ENCODE measurements at regions not wholly inside any gene's neighbourhood (a gene's known extent, or its start where the extent isn't known, plus 50 kb on each side); places are given as distances from the start of the nearest gene placed in this dataset.

DNA sequence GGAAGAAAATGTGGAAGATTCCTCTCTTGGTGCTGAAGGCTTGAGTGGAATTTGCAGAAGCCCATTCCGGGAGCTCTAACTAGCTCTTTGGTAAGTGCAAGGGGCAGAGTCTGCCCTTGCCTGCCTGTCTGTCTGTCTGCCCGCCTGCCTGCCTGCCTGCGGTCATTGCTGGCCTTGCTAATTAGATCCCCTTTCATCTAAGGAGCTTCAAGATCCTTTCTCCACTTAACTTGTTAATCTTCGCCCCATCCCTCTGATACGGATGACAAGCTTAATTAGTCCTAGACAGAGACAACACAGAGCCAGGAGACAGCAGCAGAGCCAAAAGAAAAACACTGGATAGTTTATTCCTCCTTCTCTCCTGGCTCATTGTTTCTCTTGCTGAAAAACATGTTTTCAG, 80.2 kb upstream of the GADD45A start:
- Histone ChIP-seq H2AFZ (ENCODE audit: low read length) (no peak overlapping the region), H3K4me1 (ENCODE audit: low read length) (no peaks in the 10 kb centered on the region), H3F3A (ENCODE audit: insufficient read depth, low read length) (no peaks in the 10 kb centered on the region), H3K27ac (ENCODE audit: low read length) (no peak overlapping the region), H3K79me2 (ENCODE audit: low read length) (no peaks in the 10 kb centered on the region), H3K4me3 (ENCODE audit: low read length) (no peak overlapping the region), H3K27me3 (replicated peaks; ENCODE audit: insufficient read depth, low read length) (no peaks in the 10 kb centered on the region), H3K9ac (ENCODE audit: low read length) (no peak overlapping the region), H3K4me2 (ENCODE audit: low read depth, low read length) (no peak overlapping the region), H4K20me1 (ENCODE audit: insufficient read depth, low read length) (no peaks in the 10 kb centered on the region), H3K9me3 (replicated peaks; ENCODE audit: insufficient read depth, low read length) (no peaks in the 10 kb centered on the region), H3K36me3 (replicated peaks; ENCODE audit: insufficient read depth, low read length) (no peaks in the 10 kb centered on the region), H3K9me2 (replicated peaks; ENCODE audit: insufficient read depth, low read length) (no peaks in the 10 kb centered on the region)
- TF ChIP-seq, protein P1, sequence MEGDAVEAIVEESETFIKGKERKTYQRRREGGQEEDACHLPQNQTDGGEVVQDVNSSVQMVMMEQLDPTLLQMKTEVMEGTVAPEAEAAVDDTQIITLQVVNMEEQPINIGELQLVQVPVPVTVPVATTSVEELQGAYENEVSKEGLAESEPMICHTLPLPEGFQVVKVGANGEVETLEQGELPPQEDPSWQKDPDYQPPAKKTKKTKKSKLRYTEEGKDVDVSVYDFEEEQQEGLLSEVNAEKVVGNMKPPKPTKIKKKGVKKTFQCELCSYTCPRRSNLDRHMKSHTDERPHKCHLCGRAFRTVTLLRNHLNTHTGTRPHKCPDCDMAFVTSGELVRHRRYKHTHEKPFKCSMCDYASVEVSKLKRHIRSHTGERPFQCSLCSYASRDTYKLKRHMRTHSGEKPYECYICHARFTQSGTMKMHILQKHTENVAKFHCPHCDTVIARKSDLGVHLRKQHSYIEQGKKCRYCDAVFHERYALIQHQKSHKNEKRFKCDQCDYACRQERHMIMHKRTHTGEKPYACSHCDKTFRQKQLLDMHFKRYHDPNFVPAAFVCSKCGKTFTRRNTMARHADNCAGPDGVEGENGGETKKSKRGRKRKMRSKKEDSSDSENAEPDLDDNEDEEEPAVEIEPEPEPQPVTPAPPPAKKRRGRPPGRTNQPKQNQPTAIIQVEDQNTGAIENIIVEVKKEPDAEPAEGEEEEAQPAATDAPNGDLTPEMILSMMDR (IDR thresholded peaks at IDR 0.05; ENCODE audit: low read length), result no peak
- TF ChIP-seq EZH2phosphoT487 (IDR thresholded peaks at IDR 0.05; ENCODE audit: low read length) (no peak), EZH2 (optimal IDR thresholded peaks at IDR 0.05; ENCODE audit: low read depth, low read length) (no peak)
- DNase-seq, result no peak

DNA sequence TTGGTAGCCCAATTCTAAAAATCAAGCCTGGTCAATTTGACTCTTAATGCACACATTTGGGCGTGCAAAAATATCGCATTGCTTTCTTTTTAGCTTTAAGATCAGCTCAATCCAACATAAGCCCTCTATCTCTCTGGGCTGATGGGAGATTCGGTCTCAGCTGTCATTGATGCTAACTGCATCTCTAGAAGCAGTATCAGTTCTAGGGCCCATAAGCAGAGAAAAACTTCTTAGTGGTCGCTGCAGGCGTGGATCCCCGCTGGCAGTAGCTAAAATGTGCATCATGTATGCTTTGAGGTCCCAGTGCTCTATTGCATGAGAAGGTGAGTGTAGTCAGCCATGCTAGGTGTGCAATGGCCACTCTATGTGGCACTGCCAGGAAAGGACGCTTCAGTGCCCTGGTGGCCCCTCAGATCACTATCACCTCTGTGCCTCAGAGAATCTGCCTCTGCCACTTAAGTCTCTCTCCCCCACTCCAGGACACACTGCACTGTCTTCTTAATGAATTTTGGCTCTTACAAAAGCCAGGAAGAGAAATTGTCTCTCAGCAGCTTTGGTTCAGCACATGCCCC, 79.7 kb upstream of the GADD45A start:
- DNase-seq, result no peak
- H3K36me3 ChIP-seq (replicated peaks; ENCODE audit: insufficient read depth, low read length), result no peaks in the 10 kb centered on the region
- H3F3A ChIP-seq (ENCODE audit: insufficient read depth, low read length), result no peaks in the 10 kb centered on the region
- H3K4me3 ChIP-seq (ENCODE audit: low read length), result no peak overlapping the region
- H3K79me2 ChIP-seq (ENCODE audit: low read length), result no peaks in the 10 kb centered on the region
- H2AFZ ChIP-seq (ENCODE audit: low read length), result no peak overlapping the region
- no peaks in the 10 kb centered on the region for H4K20me1 ChIP-seq (ENCODE audit: insufficient read depth, low read length)
- no peaks in the 10 kb centered on the region for H3K9me3 ChIP-seq (replicated peaks; ENCODE audit: insufficient read depth, low read length)
- H3K9ac ChIP-seq (ENCODE audit: low read length), result no peak overlapping the region
- H3K4me2 ChIP-seq (ENCODE audit: low read depth, low read length), result no peak overlapping the region
- TF ChIP-seq EZH2phosphoT487 (IDR thresholded peaks at IDR 0.05; ENCODE audit: low read length) (no peak), EZH2 (optimal IDR thresholded peaks at IDR 0.05; ENCODE audit: low read depth, low read length) (no peak)
- TF ChIP-seq, protein P1 (IDR thresholded peaks at IDR 0.05; ENCODE audit: low read length), result no peak
- H3K4me1 ChIP-seq (ENCODE audit: low read length), result peaks cover 2% of the 10 kb centered on the region; the same call in 1 of the 2 replicates
- no peaks in the 10 kb centered on the region for H3K27me3 ChIP-seq (replicated peaks; ENCODE audit: insufficient read depth, low read length)
- no peak overlapping the region for H3K27ac ChIP-seq (ENCODE audit: low read length)
- no peaks in the 10 kb centered on the region for H3K9me2 ChIP-seq (replicated peaks; ENCODE audit: insufficient read depth, low read length)

DNA sequence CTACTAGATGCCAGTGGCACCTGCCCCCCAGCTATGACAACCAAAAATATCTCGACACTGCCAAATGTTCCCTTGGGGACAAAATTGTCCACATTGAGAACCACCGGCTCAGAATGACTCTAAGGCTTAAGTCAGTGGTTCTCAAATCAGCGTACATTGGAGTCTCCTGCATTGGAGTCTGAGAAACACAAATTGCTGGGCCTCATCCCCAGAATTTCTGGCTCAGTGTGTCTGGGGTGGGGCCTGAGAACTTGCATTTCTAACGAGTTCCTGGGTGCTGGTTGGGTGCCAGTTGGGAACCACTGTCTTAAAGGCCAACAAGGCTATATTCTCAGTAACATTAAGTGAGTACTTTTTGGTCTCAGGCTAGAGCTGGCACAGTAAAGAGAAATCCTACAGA, 77.7 kb upstream of the GADD45A start:
- H3K27ac ChIP-seq (ENCODE audit: low read length), result no peak overlapping the region
- TF ChIP-seq EZH2phosphoT487 (IDR thresholded peaks at IDR 0.05; ENCODE audit: low read length), result no peak
- TF ChIP-seq EZH2 (optimal IDR thresholded peaks at IDR 0.05; ENCODE audit: low read depth, low read length), result no peak
- TF ChIP-seq, protein P1 (IDR thresholded peaks at IDR 0.05; ENCODE audit: low read length), result no peak

More for the DNA sequence above, 77.7 kb upstream of the GADD45A start:
- Histone ChIP-seq H3K36me3 (replicated peaks; ENCODE audit: insufficient read depth, low read length) (no peaks in the 10 kb centered on the region), H3K9me2 (replicated peaks; ENCODE audit: insufficient read depth, low read length) (no peaks in the 10 kb centered on the region), H3K27me3 (replicated peaks; ENCODE audit: insufficient read depth, low read length) (no peaks in the 10 kb centered on the region), H3K79me2 (ENCODE audit: low read length) (no peaks in the 10 kb centered on the region), H3K9me3 (replicated peaks; ENCODE audit: insufficient read depth, low read length) (no peaks in the 10 kb centered on the region), H4K20me1 (ENCODE audit: insufficient read depth, low read length) (no peaks in the 10 kb centered on the region), H3K9ac (ENCODE audit: low read length) (no peak overlapping the region), H3F3A (ENCODE audit: insufficient read depth, low read length) (no peaks in the 10 kb centered on the region), H3K4me3 (ENCODE audit: low read length) (no peak overlapping the region), H3K4me2 (ENCODE audit: low read depth, low read length) (no peak overlapping the region), H3K4me1 (ENCODE audit: low read length) (peaks cover 7% of the 10 kb centered on the region), H2AFZ (ENCODE audit: low read length) (no peak overlapping the region)
- no peak for DNase-seq

Data from MM.1S (cell line).